NOMO-1 treated with dmso at 0.1 percent for 144 hours (cell line): ENCODE measurements at regions not wholly inside any gene's neighbourhood (a gene's known extent, or its start where the extent isn't known, plus 50 kb on each side); places are given as distances from the start of the nearest gene placed in this dataset.
"Not testable (repeated sequence)": the region's sequence is repeated elsewhere in the genome, so short reads cannot be mapped to it uniquely, and the experiment has no call there.

ENCODE experiments used
- DNase-seq: peaks from one replicate; lab custom pipeline; 2025; ENCODE audit not compliant: unreplicated experiment; lab: John Stamatoyannopoulos, UW

DNA sequence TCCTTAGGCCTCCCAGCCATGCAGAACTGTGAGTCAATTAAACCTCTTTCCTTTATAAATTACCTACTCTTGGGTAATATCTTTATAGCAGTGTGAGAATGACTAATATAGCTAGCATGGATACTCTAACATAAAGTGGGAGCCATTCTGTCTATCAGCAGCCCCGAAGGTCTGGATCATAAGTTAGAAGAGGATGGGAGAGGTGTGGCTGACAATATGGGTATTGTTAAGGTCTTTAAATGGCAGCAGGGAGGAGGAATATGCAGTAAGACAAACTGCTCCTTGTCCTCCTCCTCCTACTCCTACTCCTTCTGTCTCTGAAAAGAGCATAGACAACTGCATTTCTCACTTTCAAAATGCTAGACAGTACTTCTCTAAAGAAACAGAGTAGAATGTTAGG, 214.0 kb upstream of the C1orf87 start:
- no peak for DNase-seq

DNA sequence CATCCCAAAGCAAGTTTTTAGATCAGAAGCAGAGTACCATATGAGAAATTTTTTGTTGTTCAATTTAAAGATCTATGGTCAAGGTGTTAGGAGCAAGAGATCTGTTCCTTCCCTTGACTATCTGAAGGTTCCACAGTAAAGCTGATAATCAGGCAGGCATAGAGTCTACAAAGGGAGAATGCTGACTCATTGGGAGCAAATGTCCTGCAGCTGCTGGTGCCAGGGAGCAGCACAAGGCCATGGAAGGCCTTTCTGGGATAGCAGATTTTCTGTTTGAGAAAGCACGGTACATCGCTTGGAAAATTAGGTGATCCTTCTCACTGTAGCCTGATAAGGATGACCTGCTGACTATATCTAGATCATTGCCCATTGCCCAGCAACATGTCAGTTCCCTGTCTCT, 210.1 kb upstream of the C1orf87 start:
- no peak for DNase-seq

DNA sequence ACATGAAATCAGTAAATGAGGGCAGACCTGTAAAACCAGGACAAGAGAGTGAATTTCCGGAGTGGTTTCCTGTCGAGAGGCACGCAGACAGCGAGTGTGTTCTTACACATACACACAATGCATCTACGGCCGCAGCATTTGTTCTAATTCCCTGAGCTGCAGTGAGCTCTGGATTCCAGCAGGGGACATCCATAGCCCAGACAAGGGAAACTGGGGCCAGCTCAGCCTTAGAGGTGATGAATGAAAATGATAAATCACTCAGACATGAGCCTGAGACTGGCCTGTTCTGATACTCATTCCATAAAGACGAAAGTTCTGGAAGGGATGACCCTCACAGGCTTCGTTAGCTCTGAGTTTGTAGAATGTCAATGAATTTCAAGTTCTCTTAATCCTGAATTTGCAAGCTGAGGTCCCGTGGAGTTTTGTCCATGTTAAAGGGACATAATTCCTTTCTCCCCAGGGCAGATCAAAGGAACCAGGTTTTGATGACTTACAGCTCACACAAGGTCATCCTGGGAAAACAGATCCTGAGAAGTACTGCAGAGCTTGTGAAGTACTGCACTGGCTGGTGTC, 207.9 kb upstream of the C1orf87 start:
- DNase-seq: no peak

DNA sequence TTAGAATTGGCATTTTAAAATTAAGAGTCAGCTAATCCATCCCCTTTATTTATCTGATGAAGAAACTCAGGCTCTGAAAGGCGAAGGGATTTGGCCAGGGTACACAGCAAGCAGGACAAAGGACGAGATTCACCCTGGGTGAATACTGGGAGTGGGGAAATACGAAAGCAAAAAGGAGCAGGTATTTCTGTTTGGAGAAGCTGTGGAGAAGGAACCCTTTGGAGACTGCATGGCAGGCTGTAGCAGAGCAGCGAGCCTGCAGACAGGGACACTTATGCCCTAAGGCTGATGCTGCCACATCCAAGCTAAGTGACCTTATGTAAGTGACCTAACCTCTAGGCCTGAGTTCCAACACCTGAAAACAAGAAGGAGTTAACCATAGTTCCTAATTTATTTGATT, 207.2 kb upstream of the C1orf87 start:
- no peak for DNase-seq

DNA sequence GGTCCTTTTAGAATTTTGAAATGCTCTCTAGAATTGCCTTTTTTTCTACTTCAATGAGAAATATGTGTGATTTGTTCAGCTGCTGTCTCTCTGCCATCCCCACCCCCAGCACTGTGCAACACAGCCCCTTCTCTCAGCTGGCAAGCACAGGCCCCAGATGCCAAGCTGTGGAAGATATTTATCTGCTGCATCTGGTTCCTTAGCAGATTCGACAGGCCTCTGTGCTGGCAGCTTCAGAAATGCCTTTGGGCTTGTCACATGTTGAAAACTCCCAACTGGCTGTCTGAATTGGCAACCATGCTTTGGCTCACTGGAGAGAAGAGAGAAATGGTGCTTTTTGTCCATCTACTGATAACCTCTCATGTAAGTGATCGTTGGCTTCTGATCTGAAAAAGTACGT, 206.7 kb upstream of the C1orf87 start:
- DNase-seq: no peak

DNA sequence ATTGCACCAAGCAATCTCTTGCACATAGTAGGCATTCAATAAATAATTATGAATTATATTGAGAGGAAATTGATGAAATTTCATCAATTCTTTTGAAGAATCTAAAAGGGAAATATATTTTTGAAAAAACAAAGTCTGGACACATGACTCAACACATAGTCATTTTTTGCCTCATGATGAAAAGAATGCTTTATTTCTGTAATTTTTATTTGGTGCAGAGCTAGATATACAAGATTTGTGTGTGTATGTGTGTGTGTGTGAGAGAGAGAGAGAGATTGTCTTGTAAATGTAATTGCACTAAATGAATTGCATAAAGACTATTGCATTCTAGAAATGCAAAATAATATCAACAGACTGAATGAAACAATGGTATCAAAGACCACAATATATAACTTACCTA, 206.2 kb upstream of the C1orf87 start:
- DNase-seq: no peak

DNA sequence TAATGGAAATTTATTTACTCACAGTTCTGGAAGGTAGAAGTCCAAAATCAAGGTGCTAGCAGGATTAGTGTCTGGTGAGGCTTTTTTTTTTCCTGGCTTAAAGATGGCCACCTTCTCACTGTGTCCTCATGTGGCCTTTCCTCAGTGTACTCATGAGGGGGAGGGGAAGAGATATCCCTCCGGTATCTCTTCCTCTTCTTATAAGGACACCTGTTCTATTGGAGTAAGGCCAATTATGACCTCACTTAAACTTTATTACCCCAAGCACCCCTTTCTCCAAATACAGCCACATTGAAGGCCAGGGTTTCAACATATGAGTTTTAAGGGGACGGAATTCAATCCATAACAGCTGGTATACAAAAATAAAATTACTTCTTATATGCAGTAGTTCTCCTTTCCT, 203.7 kb upstream of the C1orf87 start:
- DNase-seq: no peak

DNA sequence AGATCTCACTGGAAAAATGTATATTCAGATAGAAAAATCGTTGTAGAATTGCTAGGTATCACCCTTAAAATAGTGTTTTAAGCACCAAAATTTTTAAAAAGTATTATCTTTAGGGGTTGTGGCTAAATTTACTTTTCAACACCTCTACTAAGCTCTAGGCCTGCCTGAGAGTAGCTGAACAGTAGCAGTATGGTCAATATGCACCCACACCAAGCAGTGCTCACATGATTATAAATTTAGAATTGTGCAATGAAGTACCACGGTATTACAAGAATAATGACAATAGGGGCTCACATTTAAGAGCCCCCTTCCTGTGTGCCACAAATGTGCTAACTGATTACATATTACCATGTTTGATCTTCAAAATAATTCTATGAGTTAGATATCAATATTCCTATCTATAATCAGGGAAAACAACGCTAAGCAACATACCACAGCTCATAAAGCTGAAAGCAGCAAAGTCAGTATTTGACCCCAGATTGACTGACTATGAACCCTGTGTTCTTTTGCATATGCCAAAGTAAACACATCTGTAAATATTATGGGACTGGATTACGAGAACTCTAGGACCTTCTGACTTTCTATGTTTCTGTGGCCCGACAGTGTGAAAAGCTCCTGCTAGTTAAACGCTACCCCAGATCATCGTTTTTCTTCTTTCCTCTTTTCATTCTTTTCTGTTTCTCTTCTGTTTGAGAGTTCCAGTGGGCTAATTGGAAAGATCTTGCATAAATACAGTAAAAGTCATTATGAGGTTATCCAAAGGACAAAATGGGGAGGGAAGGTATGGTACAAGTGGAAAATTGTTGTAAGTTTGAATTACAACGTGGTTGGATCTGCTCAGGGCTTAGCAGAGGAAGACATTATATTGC, 201.1 kb upstream of the C1orf87 start:
- no peak for DNase-seq

DNA sequence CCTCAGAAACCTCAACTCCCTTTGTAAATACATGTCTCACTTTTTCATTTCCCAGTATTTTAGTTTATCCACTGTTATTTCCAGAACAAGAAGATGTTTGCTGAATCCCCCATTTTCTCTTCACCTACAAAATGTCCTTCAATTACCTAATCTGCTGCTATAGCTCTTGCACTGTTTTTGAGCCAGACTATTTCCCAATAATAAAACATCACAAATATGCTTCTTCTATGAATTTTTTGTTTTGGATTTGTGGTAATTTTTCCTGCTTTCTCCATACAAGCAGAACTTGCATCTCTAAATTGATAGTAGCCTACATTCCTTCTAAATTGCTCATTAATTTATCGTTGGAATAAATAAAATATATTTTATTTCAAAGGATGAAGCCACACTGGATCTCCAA, 199.6 kb upstream of the C1orf87 start:
- no peak for DNase-seq

DNA sequence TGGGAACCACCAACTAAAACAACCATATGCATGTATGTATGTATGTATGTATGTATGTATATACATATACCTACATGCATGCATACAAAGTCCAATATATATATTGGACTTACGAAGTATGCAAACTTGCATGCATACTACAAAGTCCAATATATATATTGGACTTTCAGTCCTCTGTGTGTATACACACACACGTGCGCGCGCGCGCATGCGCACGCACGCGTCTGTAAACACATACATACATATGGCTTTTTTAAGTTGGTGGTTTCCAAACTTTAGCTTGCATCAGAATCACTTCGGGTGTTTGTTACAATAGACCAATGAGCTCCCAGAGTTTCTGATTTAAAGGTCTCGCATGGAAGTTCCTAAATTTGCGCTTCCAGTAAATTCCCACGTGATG, 197.5 kb upstream of the C1orf87 start:
- no peak for DNase-seq

DNA sequence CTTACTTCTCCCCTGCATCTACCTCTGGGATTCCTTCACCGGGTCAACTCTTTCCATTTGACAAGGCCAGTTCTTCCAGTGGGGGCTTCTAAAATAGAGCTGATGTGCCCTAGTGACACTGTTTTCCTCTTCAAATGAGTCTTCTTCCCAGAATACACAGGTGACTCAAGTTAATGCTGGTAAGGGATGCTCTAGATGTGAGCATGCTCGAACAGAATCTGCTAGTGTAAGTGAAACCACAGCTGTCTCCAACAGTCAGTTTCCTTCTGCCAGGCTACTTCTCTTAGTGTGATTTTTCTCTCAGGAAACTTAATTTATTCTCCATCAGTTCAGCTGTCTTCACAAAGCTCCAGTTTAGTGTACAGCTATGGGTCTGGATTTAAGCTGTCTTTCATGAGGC, 194.9 kb upstream of the C1orf87 start:
- DNase-seq: no peak

DNA sequence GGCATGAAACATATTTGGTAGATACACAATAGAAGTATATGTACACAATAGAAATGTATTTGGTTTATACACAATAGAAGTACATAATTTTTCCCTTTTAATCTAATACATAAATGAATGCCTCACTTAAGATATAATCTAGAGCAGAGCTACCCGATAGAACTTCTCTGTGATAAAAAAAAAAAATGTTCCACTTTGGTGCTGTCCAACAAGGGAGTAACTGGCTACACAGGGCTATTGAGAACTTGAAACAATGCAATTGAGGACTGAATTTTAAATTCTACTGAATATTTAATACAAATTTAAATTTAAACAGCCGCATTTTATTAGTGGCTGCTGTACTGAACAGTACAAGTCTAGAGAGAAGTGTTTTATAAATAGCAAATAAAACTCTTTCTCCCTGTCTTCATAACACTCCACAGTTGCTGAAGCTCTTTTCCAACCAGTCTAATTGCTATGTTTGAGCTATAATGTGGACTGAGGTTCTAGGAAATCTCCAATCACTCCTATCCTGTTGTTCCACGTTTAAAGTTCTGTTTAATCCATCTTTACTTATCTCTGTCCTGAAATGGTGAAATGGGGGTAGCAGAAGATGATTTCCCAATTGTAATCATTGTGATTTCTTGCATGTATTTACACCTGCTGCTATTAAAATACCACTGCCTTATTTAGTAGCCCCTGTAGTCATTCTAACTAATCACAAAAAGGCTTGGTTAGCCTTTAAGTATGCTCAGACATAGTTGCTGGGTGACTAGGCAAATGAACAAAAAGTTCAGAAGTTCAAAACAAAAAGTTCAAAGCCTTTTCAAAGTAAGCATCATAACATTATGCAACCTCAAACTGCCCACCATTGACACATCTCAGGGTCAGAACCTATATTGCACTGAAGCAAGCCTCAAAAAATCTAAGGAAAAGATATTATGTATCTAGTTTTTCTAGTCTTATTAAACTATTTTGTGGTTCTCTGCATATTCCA, 192.3 kb upstream of the C1orf87 start:
- no peak for DNase-seq

DNA sequence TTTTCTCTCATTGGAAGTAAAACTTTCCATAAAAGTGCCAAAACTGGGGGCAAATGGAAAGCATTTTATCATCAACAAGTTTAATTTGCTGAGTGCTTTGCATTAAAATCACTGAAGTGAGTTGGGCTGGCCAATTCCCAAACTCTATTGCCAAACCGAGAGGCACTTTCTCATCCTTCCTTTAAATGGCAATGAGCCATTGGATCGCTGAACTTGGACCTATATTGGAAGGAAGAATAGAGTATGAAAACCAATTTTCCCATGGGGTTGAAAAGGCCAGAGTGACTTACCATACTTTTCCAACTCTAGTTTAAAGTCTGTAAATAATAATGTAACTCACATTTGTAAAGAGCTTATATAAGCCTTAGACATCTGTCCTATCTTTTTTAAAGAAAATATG, 189.1 kb upstream of the C1orf87 start:
- no peak for DNase-seq

DNA sequence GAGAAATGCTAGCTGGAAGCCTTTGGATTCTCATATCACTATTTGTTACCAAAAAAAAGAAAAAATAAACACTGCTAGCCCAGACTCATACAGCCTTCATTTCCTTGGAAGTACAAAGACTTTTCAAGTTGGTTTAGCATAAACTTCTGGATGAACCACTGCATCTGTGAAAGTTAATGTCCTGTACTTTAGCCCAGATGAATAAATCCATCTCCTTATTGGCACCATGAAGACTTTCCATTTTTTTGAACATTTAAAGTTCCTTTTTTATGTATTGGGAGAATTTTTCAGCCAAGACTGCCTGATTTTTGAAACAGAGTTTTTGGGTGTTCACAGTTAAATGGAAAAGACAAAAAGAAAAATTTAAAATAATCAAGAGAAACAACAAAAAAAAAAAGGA, 184.0 kb upstream of the C1orf87 start:
- DNase-seq: no peak

DNA sequence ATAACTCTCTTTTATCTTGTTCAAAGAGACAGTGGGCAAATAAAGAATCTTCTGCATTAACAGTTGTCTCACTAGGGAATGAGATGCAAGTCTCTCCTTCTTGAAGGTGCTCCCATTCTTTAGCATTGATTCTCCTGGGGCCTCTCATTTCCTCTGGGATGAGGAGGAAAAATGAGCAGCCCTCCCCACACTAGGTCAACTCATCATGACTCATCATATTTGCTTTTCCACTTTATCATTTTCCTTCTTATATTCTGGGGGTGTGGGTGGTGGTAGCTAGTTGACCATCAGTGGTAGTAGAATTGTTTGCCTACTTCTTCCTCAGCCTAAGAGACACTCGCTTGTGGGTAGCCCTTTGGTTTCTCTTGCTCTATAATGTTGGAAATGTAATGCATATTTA, 182.0 kb upstream of the C1orf87 start:
- DNase-seq: no peak

DNA sequence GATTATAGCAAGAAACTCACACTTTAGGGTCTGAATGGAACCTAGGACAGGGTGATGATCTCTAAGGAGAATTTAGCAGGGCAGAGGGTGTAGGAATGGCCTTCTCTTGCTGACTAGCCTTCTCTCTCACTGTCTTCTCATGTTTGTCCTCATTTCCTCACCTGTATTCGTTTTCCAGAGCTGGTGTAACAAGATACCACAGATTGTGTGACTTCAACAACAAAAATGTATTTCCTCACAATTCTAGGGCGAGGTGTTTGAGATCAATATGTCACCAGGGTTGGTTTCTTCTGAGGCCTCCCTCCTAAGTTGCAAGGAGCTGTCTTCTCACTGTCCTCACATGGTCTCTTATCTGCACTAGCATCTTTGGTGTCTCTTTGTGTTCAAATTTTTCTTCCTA, 177.9 kb upstream of the C1orf87 start:
- no peak for DNase-seq

DNA sequence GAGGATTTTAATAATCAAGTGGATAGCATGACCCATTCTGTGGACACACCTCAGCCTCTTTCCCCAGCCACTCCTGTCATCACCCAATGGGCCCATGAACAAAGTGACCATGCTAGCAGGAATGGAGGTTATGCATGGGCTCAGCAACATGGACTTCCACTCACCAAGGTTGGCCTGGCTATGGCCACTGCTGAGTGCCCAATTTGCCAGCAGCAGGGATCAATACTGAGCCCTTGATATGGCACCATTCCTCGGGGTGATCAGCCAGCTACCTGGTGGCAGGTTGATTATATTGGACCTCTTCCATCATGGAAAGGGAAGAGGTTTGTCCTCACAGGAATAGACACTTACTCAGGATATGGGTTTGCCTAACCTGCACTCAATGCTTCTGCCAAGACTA, 173.9 kb upstream of the C1orf87 start:
- DNase-seq: not testable (repeated sequence)

DNA sequence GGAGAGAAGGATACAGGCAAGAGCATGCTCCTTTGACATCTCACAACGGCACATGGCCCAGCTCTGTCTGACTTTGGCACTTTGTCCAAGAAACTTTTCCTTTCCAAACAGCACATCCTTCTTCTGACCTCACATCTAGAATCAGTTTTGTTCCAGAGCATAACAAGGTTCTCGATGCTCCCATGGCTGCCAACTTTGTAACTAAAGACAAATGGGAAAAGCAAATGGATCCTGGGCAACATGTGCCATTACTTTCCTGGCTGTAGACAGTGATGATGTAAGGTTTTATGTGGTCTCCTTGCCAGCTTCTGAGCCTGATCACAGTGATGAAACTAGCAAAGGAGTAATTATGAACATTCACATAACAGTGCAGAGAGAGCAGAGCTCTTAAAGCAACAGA, 171.8 kb upstream of the C1orf87 start:
- DNase-seq: no peak

DNA sequence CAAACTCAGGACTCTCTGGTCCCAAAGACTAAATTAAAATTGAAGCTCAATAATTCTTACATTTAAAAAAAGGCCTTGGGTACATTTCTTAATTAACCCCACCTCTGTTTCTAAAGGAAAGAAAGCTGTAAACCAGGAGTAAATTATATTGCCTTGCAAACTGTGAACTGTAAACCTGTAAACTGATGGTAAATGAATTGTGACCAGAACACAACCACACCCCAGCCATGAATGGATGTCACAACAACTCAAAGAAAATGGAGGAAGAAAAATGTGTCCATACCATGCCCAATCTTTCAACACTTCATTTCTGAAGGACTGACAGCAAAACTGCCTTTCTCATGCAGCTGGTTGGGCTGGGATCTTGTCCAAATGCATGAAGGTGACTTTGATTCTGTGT, 171.3 kb upstream of the C1orf87 start:
- DNase-seq: no peak

DNA sequence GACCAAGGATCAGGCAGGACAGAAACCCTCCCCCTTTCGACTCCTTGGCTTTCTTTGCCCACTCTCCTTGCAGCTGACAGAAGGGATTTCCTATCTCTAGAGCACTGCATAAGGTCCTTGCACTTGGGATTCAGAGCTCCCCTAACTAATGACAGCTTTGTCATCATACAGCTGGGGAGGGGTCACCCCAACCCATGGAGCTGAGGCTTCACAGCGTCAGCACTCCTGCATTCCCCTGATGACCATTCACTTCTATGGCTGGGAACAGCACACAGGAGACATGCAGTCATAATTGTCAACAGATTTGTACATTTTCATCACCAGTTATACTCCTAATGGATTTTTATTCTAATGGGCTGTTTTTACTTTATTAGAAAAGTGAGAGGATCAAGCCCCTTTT, 161.7 kb upstream of the C1orf87 start:
- DNase-seq: no peak

DNA sequence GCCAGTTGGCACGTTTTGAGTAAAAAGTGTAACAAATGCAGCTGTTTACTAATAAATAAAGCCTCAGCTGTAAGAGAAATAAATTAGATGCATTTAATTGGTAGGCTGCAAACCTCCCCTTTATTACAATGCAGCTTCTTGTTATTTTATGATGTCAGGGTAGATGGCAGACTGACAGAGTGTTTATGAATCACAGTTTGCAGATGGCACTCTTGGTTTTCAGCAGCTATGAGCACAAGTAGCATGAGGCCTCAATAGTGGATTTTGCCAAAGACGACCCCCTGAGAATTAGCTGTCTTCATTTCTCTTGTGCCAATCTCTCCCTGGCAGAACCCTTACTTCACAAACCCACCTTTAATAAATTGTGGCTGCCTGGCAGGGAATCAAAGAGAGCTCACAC, 161.2 kb upstream of the C1orf87 start:
- DNase-seq: no peak

DNA sequence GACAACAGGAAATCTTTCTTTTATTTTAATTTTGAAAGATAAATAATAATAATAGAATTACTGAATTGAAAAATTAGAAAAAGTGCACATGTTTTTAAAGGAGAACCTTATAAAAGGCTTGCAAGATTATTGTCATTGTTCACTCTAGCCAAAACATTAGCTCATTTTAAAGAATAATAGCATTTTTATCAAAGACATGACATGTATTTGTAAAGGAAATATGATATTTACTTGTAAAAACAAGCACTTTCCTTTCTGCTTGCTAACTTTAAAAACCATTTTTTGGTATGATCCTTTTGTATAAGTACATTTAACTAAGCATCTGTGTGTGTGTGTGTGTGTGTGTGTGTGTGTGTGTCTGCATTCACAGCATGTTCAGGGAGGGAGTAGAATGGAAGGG, 156.3 kb upstream of the C1orf87 start:
- DNase-seq: no peak
